CD4-positive, alpha-beta T cell treated with Interleukin-6 for 4 hours (primary cell): ENCODE measurements at regions not wholly inside any gene's neighbourhood (a gene's known extent, or its start where the extent isn't known, plus 50 kb on each side); places are given as distances from the start of the nearest gene placed in this dataset.

ENCODE experiments used
- DNase-seq: peaks from one replicate; pipeline ENCODE4 v3.0.0-alpha.2; 2020; ENCODE audit warnings: mixed read lengths

- no peak for DNase-seq
Measured at GRCh38 chr13:64958106-64958505, 2272.0 kb downstream of the PCDH9 start.

GRCh38 chr13:64938660-64939059, 2291.5 kb downstream of the PCDH9 start:
- DNase-seq, result no peak

GRCh38 chr13:64937302-64937701, 2292.8 kb downstream of the PCDH9 start:
- DNase-seq, result no peak

- DNase-seq, result no peak
Measured at GRCh38 chr13:64936879-64937278, 2293.3 kb downstream of the PCDH9 start.

- no peak for DNase-seq
Measured at GRCh38 chr13:64935441-64935840, 2294.7 kb downstream of the PCDH9 start.

GRCh38 chr13:64934569-64935362, 2295.4 kb downstream of the PCDH9 start:
- DNase-seq, result no peak

- no peak for DNase-seq
Measured at GRCh38 chr13:64930636-64931035, 2299.5 kb downstream of the PCDH9 start.

GRCh38 chr13:64928696-64929499, 2301.2 kb downstream of the PCDH9 start:
- no peak for DNase-seq

GRCh38 chr13:64925727-64926126, 2304.4 kb downstream of the PCDH9 start:
- no peak for DNase-seq

- DNase-seq, result no peak
Measured at GRCh38 chr13:64925284-64925683, 2304.9 kb downstream of the PCDH9 start.

GRCh38 chr13:64924401-64924800, 2305.7 kb downstream of the PCDH9 start:
- no peak for DNase-seq

- no peak for DNase-seq
Measured at GRCh38 chr13:64917566-64917965, 2312.6 kb downstream of the PCDH9 start.

GRCh38 chr13:64912141-64912540, 2318.0 kb downstream of the PCDH9 start:
- no peak for DNase-seq

- no peak for DNase-seq
Measured at GRCh38 chr13:64910096-64910495, 2320.0 kb downstream of the PCDH9 start.

GRCh38 chr13:64909184-64909583, 2321.0 kb downstream of the PCDH9 start:
- no peak for DNase-seq

- no peak for DNase-seq
Measured at GRCh38 chr13:64900039-64900438, 2330.1 kb downstream of the PCDH9 start.

- no peak for DNase-seq
Measured at GRCh38 chr13:64884976-64885375, 2345.2 kb downstream of the PCDH9 start.

- no peak for DNase-seq
Measured at GRCh38 chr13:64877176-64877575, 2353.0 kb downstream of the PCDH9 start.

- DNase-seq, result no peak
Measured at GRCh38 chr13:64871742-64872141, 2358.4 kb downstream of the PCDH9 start.

- DNase-seq, result no peak
Measured at GRCh38 chr13:64869539-64869938, 2360.6 kb downstream of the PCDH9 start.

GRCh38 chr13:64867856-64868255, 2362.3 kb downstream of the PCDH9 start:
- no peak for DNase-seq

- DNase-seq, result no peak
Measured at GRCh38 chr13:64866331-64866730, 2363.8 kb downstream of the PCDH9 start.

- DNase-seq, result no peak
Measured at GRCh38 chr13:64855506-64855905, 2374.6 kb downstream of the PCDH9 start.

GRCh38 chr13:64850017-64850416, 2380.1 kb downstream of the PCDH9 start:
- DNase-seq, result no peak
